ENCODE measurements at regions not wholly inside any gene's neighbourhood (a gene's known extent, or its start where the extent isn't known, plus 50 kb on each side); places are given as distances from the start of the nearest gene placed in this dataset.

- TF ChIP-seq USF1 (IDR thresholded peaks at IDR 0.05), result no peak
- no peak for TF ChIP-seq MAX (IDR thresholded peaks at IDR 0.05)
- peak; percentile 58 for TF ChIP-seq RAD21 (IDR thresholded peaks at IDR 0.05; ENCODE audit: low read depth)
These were observed 659.9 kb upstream of the SOX9 start for GRCh38 chr17:71460943-71461342.

GRCh38 chr17:71461498-71462169 lies 659.2 kb upstream of the SOX9 start:
- TF ChIP-seq USF1 (IDR thresholded peaks at IDR 0.05) (no peak), TAF1 (IDR thresholded peaks at IDR 0.05; ENCODE audit: low read depth) (no peak), CREB1 (IDR thresholded peaks at IDR 0.05; ENCODE audit: low read depth) (no peak), REST (IDR thresholded peaks at IDR 0.05; ENCODE audit: low read depth) (no peak)

GRCh38 chr17:71464241-71464640 lies 656.6 kb upstream of the SOX9 start:
- TF ChIP-seq ZBTB7A (IDR thresholded peaks at IDR 0.05; ENCODE audit: low read depth) (no peak), MAX (IDR thresholded peaks at IDR 0.05) (no peak), EGR1 (IDR thresholded peaks at IDR 0.05) (no peak), TEAD4 (IDR thresholded peaks at IDR 0.05) (no peak), EP300 (IDR thresholded peaks at IDR 0.05; ENCODE audit: borderline replicate concordance) (no peak), CREB1 (IDR thresholded peaks at IDR 0.05; ENCODE audit: low read depth) (no peak), YY1 (IDR thresholded peaks at IDR 0.05; ENCODE audit: low read depth) (no peak), TAF1 (IDR thresholded peaks at IDR 0.05; ENCODE audit: low read depth) (no peak), FOXM1 (IDR thresholded peaks at IDR 0.05; ENCODE audit: borderline replicate concordance, low read depth) (no peak), REST (IDR thresholded peaks at IDR 0.05; ENCODE audit: low read depth) (no peak), USF1 (IDR thresholded peaks at IDR 0.05) (no peak), TCF12 (IDR thresholded peaks at IDR 0.05; ENCODE audit: low read depth) (no peak), CEBPB (IDR thresholded peaks at IDR 0.05) (no peak), RAD21 (IDR thresholded peaks at IDR 0.05; ENCODE audit: low read depth) (no peak)

GRCh38 chr17:71464751-71465150 lies 656.1 kb upstream of the SOX9 start:
- TF ChIP-seq EP300 (IDR thresholded peaks at IDR 0.05; ENCODE audit: borderline replicate concordance), result no peak
- no peak for TF ChIP-seq REST (IDR thresholded peaks at IDR 0.05; ENCODE audit: low read depth)
- no peak for TF ChIP-seq MAX (IDR thresholded peaks at IDR 0.05)
- TF ChIP-seq YY1 (IDR thresholded peaks at IDR 0.05; ENCODE audit: low read depth), result no peak
- no peak for TF ChIP-seq CEBPB (IDR thresholded peaks at IDR 0.05)
- TF ChIP-seq RAD21 (IDR thresholded peaks at IDR 0.05; ENCODE audit: low read depth), result no peak
- TF ChIP-seq FOXM1 (IDR thresholded peaks at IDR 0.05; ENCODE audit: borderline replicate concordance, low read depth), result no peak
- TF ChIP-seq TAF1 (IDR thresholded peaks at IDR 0.05; ENCODE audit: low read depth), result no peak
- TF ChIP-seq EGR1 (IDR thresholded peaks at IDR 0.05), result no peak
- TF ChIP-seq TEAD4 (IDR thresholded peaks at IDR 0.05), result no peak
- no peak for TF ChIP-seq TCF12 (IDR thresholded peaks at IDR 0.05; ENCODE audit: low read depth)
- TF ChIP-seq USF1 (IDR thresholded peaks at IDR 0.05), result no peak
- no peak for TF ChIP-seq CREB1 (IDR thresholded peaks at IDR 0.05; ENCODE audit: low read depth)
- TF ChIP-seq ZBTB7A (IDR thresholded peaks at IDR 0.05; ENCODE audit: low read depth), result no peak
- no peak for TF ChIP-seq NFIC (IDR thresholded peaks at IDR 0.05)
